Gastroesophageal sphincter (tissue), 3 donors: ENCODE measurements at regions not wholly inside any gene's neighbourhood (a gene's known extent, or its start where the extent isn't known, plus 50 kb on each side); places are given as distances from the start of the nearest gene placed in this dataset.

Source experiments
- POLR2A ChIP-seq, 2 donors: fragments of 450-650 bp; IDR thresholded peaks; one replicate each; pipeline ENCODE4 v1.6.1; 2017; ENCODE audit warnings: antibody characterized with exemption in 2 of 2, mild to moderate bottlenecking in 2 of 2, moderate library complexity in 1 of 2
- TF ChIP-seq, protein P1 (sequence below), 4 experiments: fragments of 200-600 bp in 2 of 4; fragments of 450-650 bp in 2 of 4; sonication (generic) in 1 of 4; IDR thresholded peaks; one replicate each; pipeline ENCODE4 v1.5.1; 2017 to 2019; ENCODE audit warnings: antibody characterized with exemption in 4 of 4, mild to moderate bottlenecking in 2 of 4, moderate library complexity in 2 of 4

DNA sequence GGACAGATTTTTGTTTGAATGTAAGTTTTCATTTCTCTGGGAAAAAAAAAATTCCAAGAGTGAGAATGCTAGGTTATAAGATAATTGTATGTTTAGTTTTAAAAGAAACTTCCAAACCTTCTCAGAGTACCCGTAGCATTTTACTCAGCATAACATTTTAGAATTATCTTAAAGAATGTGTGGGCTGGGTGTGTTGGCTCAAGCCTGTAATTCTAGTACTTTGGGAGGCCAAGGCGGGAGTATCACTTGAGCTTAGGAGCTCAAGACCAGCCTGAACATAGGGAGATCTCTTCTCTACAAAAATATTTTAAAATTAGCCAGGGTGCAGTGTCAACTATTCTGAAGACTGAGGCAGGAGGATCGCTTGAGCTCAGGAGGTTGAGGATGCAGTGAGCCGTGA lies 57.4 kb upstream of the RMP24 start:
- no peak for TF ChIP-seq POLR2A (IDR thresholded peaks at IDR 0.05)
- TF ChIP-seq, protein P1, sequence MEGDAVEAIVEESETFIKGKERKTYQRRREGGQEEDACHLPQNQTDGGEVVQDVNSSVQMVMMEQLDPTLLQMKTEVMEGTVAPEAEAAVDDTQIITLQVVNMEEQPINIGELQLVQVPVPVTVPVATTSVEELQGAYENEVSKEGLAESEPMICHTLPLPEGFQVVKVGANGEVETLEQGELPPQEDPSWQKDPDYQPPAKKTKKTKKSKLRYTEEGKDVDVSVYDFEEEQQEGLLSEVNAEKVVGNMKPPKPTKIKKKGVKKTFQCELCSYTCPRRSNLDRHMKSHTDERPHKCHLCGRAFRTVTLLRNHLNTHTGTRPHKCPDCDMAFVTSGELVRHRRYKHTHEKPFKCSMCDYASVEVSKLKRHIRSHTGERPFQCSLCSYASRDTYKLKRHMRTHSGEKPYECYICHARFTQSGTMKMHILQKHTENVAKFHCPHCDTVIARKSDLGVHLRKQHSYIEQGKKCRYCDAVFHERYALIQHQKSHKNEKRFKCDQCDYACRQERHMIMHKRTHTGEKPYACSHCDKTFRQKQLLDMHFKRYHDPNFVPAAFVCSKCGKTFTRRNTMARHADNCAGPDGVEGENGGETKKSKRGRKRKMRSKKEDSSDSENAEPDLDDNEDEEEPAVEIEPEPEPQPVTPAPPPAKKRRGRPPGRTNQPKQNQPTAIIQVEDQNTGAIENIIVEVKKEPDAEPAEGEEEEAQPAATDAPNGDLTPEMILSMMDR (IDR thresholded peaks at IDR 0.05) = no peak
